ENCODE measurements at regions not wholly inside any gene's neighbourhood (a gene's known extent, or its start where the extent isn't known, plus 50 kb on each side); places are given as distances from the start of the nearest gene placed in this dataset.

- H3K4me1 ChIP-seq (ENCODE audit: control insufficient read depth, insufficient read depth, low read length) = peaks cover 9% of the 10 kb centered on the region; the same call in 1 of the 2 replicates
- no peaks in the 10 kb centered on the region for H3K27me3 ChIP-seq (ENCODE audit: control insufficient read depth, insufficient read depth, low read length)
- H3K4me3 ChIP-seq (ENCODE audit: low read depth, low read length) = no peak overlapping the region
- no peak overlapping the region for H3K27ac ChIP-seq (ENCODE audit: low read depth, low read length)
- H3K36me3 ChIP-seq (ENCODE audit: control insufficient read depth, insufficient read depth, low read length) = no peaks in the 10 kb centered on the region
- no peaks in the 10 kb centered on the region for H3K9me3 ChIP-seq (ENCODE audit: control insufficient read depth, insufficient read depth, low read length)
- no peak overlapping the region for H3K9ac ChIP-seq (ENCODE audit: low read depth, low read length)
These were observed 202.8 kb upstream of the HS6ST1 start for GRCh38 chr2:128521482-128521881.

GRCh38 chr2:128522829-128523228 is 204.2 kb upstream of the HS6ST1 start:
- H3K9ac ChIP-seq (ENCODE audit: low read depth, low read length) = no peak overlapping the region
- no peaks in the 10 kb centered on the region for H3K4me1 ChIP-seq (ENCODE audit: control insufficient read depth, insufficient read depth, low read length)
- no peak overlapping the region for H3K27ac ChIP-seq (ENCODE audit: low read depth, low read length)
- H3K27me3 ChIP-seq (ENCODE audit: control insufficient read depth, insufficient read depth, low read length) = no peaks in the 10 kb centered on the region
- no peak overlapping the region for H3K4me3 ChIP-seq (ENCODE audit: low read depth, low read length)
- H3K9me3 ChIP-seq (ENCODE audit: control insufficient read depth, insufficient read depth, low read length) = no peaks in the 10 kb centered on the region
- no peaks in the 10 kb centered on the region for H3K36me3 ChIP-seq (ENCODE audit: control insufficient read depth, insufficient read depth, low read length)

- no peak overlapping the region for H3K27ac ChIP-seq (ENCODE audit: low read depth, low read length)
- no peaks in the 10 kb centered on the region for H3K4me1 ChIP-seq (ENCODE audit: control insufficient read depth, insufficient read depth, low read length)
- no peak overlapping the region for H3K4me3 ChIP-seq (ENCODE audit: low read depth, low read length)
- no peaks in the 10 kb centered on the region for H3K9me3 ChIP-seq (ENCODE audit: control insufficient read depth, insufficient read depth, low read length)
- no peaks in the 10 kb centered on the region for H3K36me3 ChIP-seq (ENCODE audit: control insufficient read depth, insufficient read depth, low read length)
- H3K27me3 ChIP-seq (ENCODE audit: control insufficient read depth, insufficient read depth, low read length) = no peaks in the 10 kb centered on the region
- no peak overlapping the region for H3K9ac ChIP-seq (ENCODE audit: low read depth, low read length)
These were observed 204.8 kb upstream of the HS6ST1 start for GRCh38 chr2:128523457-128523856.

DNA sequence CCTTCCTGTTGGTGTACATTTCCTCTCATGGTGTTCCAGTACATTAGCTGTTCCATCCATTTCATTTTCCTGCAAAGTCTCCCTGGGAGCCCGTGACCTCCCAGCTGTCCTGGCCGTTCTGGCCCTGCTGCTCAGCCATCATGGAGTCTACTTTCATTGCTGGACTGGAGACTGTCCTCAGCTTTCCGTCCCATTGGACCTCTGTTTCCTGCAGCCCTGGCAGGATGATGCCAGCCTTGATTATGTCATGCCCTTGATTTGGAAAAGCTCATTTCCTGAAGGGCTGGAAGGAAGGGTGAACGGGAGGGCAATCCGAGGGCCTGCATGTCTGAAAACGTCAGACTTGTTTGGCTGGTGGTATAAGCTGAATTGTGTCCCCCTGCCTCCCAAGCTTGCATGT is 205.5 kb upstream of the HS6ST1 start:
- Histone ChIP-seq H3K9ac (ENCODE audit: low read depth, low read length) (no peak overlapping the region), H3K4me1 (ENCODE audit: control insufficient read depth, insufficient read depth, low read length) (no peaks in the 10 kb centered on the region), H3K27me3 (ENCODE audit: control insufficient read depth, insufficient read depth, low read length) (no peaks in the 10 kb centered on the region), H3K27ac (ENCODE audit: low read depth, low read length) (no peak overlapping the region), H3K4me3 (ENCODE audit: low read depth, low read length) (no peak overlapping the region), H3K36me3 (ENCODE audit: control insufficient read depth, insufficient read depth, low read length) (no peaks in the 10 kb centered on the region), H3K9me3 (ENCODE audit: control insufficient read depth, insufficient read depth, low read length) (no peaks in the 10 kb centered on the region)

DNA sequence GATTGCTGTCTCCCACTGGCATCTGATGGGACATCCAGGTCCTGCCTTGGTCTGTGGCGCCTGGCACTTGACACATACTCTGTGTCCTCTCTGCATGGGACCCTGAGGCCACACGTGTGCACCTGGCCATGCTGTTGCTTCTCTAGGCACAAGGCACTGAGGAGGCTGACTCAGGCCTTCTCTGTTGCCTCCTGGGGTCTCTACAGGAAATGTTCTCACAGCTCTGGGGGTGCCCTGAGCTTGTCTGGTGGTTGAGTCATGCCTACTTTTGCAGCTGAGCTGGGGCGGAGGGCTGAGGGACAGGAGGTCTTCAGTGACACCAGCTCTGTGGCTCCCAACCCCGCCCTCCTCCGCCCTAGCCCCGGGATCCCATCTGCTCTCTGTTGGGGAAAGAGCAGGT is 207.0 kb upstream of the HS6ST1 start:
- Histone ChIP-seq H3K27ac (ENCODE audit: low read depth, low read length) (no peak overlapping the region), H3K27me3 (ENCODE audit: control insufficient read depth, insufficient read depth, low read length) (no peaks in the 10 kb centered on the region), H3K4me1 (ENCODE audit: control insufficient read depth, insufficient read depth, low read length) (no peaks in the 10 kb centered on the region), H3K9ac (ENCODE audit: low read depth, low read length) (no peak overlapping the region), H3K4me3 (ENCODE audit: low read depth, low read length) (no peak overlapping the region), H3K36me3 (ENCODE audit: control insufficient read depth, insufficient read depth, low read length) (no peaks in the 10 kb centered on the region), H3K9me3 (ENCODE audit: control insufficient read depth, insufficient read depth, low read length) (no peaks in the 10 kb centered on the region)

GRCh38 chr2:128526455-128526976 is 207.8 kb upstream of the HS6ST1 start:
- Histone ChIP-seq H3K27me3 (ENCODE audit: control insufficient read depth, insufficient read depth, low read length) (no peaks in the 10 kb centered on the region), H3K27ac (ENCODE audit: low read depth, low read length) (no peak overlapping the region), H3K9me3 (ENCODE audit: control insufficient read depth, insufficient read depth, low read length) (no peaks in the 10 kb centered on the region), H3K9ac (ENCODE audit: low read depth, low read length) (no peak overlapping the region), H3K4me3 (ENCODE audit: low read depth, low read length) (no peak overlapping the region), H3K4me1 (ENCODE audit: control insufficient read depth, insufficient read depth, low read length) (no peaks in the 10 kb centered on the region), H3K36me3 (ENCODE audit: control insufficient read depth, insufficient read depth, low read length) (no peaks in the 10 kb centered on the region)

GRCh38 chr2:128528133-128528532 is 209.5 kb upstream of the HS6ST1 start:
- Histone ChIP-seq H3K4me1 (ENCODE audit: control insufficient read depth, insufficient read depth, low read length) (no peaks in the 10 kb centered on the region), H3K27ac (ENCODE audit: low read depth, low read length) (no peak overlapping the region), H3K9me3 (ENCODE audit: control insufficient read depth, insufficient read depth, low read length) (no peaks in the 10 kb centered on the region), H3K4me3 (ENCODE audit: low read depth, low read length) (no peak overlapping the region), H3K27me3 (ENCODE audit: control insufficient read depth, insufficient read depth, low read length) (no peaks in the 10 kb centered on the region), H3K36me3 (ENCODE audit: control insufficient read depth, insufficient read depth, low read length) (no peaks in the 10 kb centered on the region), H3K9ac (ENCODE audit: low read depth, low read length) (no peak overlapping the region)

DNA sequence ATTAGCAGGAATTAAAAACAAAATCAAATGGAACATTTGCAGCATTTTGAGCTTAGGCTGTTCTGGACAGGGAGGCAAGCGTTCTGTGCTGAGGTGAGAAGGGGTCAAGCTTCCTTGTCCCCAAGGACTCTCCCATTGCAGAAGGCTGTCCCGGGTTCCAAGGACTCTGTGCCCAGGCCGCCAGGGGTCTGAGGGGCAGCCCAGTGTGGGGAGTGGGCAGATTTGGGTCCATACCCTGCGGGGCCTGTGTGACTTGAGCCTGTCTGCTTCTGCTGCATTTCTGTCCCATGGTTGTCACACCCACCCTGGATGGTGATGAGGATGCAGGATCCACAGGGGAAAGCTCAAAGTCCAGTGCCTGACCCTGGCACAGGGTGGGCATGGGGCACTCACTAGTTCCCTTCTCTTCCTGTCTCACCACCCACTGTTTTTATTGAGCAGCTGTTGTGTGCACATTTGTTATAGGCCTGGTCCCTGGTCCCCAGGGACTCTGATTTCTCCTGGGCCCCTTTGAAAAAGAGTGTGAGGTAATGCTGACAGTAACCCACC is 211.4 kb upstream of the HS6ST1 start:
- Histone ChIP-seq H3K36me3 (ENCODE audit: control insufficient read depth, insufficient read depth, low read length) (no peaks in the 10 kb centered on the region), H3K4me3 (ENCODE audit: low read depth, low read length) (no peak overlapping the region), H3K4me1 (ENCODE audit: control insufficient read depth, insufficient read depth, low read length) (no peaks in the 10 kb centered on the region), H3K27ac (ENCODE audit: low read depth, low read length) (no peak overlapping the region), H3K9me3 (ENCODE audit: control insufficient read depth, insufficient read depth, low read length) (no peaks in the 10 kb centered on the region), H3K27me3 (ENCODE audit: control insufficient read depth, insufficient read depth, low read length) (no peaks in the 10 kb centered on the region), H3K9ac (ENCODE audit: low read depth, low read length) (no peak overlapping the region)

DNA sequence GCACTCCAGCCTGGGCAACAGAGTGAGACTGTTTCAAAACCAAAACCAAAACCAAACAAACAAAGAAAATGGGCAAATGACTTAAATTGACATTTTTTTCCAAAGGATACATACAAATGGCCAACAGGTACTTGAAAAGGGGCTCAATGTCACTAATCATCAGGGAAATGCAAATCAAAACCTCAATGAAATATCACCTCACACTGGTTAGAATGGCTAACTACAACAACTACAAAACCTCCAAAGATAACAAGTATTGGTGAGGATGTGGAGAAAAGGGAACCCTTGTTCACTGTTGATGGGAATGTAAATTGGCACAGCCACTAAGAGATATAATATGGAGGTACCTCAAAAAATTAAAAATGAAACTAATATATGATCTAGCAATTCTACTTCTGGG is 213.2 kb upstream of the HS6ST1 start:
- H3K4me1 ChIP-seq (ENCODE audit: control insufficient read depth, insufficient read depth, low read length) = no peaks in the 10 kb centered on the region
- no peaks in the 10 kb centered on the region for H3K36me3 ChIP-seq (ENCODE audit: control insufficient read depth, insufficient read depth, low read length)
- H3K27me3 ChIP-seq (ENCODE audit: control insufficient read depth, insufficient read depth, low read length) = no peaks in the 10 kb centered on the region
- no peaks in the 10 kb centered on the region for H3K9me3 ChIP-seq (ENCODE audit: control insufficient read depth, insufficient read depth, low read length)
- H3K9ac ChIP-seq (ENCODE audit: low read depth, low read length) = no peak overlapping the region
- no peak overlapping the region for H3K27ac ChIP-seq (ENCODE audit: low read depth, low read length)
- no peak overlapping the region for H3K4me3 ChIP-seq (ENCODE audit: low read depth, low read length)

DNA sequence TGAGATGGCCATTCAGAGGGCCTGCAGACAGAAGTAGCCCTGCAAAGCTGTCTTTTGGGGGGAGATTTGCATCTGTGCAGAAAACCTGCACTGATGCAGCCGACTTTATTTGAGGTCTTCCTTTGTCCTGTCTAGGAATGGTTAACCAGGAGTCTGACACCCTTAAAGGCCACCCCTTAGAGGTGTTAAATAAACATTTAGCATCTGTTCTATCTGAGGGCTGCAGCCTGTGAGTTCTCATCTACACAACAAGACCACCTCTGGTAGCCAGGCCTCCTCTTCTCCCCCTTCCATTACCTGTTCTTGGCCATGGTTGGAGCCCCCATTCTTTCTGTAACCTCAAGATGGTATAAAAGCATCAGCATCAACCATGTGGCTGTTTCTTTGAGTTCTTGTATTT is 214.4 kb upstream of the HS6ST1 start:
- H3K4me3 ChIP-seq (ENCODE audit: low read depth, low read length) = no peak overlapping the region
- no peaks in the 10 kb centered on the region for H3K9me3 ChIP-seq (ENCODE audit: control insufficient read depth, insufficient read depth, low read length)
- H3K4me1 ChIP-seq (ENCODE audit: control insufficient read depth, insufficient read depth, low read length) = peaks cover 11% of the 10 kb centered on the region
- no peaks in the 10 kb centered on the region for H3K27me3 ChIP-seq (ENCODE audit: control insufficient read depth, insufficient read depth, low read length)
- H3K27ac ChIP-seq (ENCODE audit: low read depth, low read length) = no peak overlapping the region
- no peak overlapping the region for H3K9ac ChIP-seq (ENCODE audit: low read depth, low read length)
- no peaks in the 10 kb centered on the region for H3K36me3 ChIP-seq (ENCODE audit: control insufficient read depth, insufficient read depth, low read length)

DNA sequence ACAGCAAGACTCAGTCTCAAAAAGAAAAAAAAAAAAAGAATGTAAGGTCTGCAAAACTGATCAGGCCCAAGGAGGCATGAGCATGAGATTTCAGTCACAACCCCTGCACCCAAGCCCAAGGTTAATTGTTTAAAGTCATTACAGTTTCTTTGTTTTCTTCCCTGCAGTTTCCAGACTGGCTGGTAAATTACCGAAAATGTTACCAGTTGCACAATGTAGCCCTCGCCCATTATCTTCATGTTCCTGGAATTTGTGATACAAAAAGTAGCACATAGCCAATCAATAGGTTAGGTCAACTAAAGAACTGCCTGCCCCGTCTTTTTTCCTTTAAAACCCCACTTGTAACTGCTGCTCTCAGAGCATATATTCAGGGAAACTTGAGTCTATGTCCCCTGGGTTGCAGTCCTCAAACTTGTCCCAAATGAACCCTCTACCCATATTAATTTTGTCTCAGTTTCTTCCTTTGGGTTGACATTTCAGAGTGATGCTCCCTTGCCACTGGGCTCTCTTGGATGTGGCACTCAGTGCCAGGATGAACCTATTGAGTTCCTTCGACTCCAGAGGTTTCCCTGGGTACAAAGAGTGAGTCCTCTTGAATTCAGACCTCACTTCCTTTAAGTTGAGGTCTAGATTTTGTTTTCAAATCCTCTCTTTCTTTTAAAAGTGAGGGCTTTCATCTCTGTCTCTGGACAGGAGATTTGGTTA is 216.2 kb upstream of the HS6ST1 start:
- H3K36me3 ChIP-seq (ENCODE audit: control insufficient read depth, insufficient read depth, low read length) = no peaks in the 10 kb centered on the region
- peaks cover 15% of the 10 kb centered on the region for H3K4me1 ChIP-seq (ENCODE audit: control insufficient read depth, insufficient read depth, low read length)
- no peaks in the 10 kb centered on the region for H3K9me3 ChIP-seq (ENCODE audit: control insufficient read depth, insufficient read depth, low read length)
- H3K9ac ChIP-seq (ENCODE audit: low read depth, low read length) = no peak overlapping the region
- no peaks in the 10 kb centered on the region for H3K27me3 ChIP-seq (ENCODE audit: control insufficient read depth, insufficient read depth, low read length)
- no peak overlapping the region for H3K27ac ChIP-seq (ENCODE audit: low read depth, low read length)
- no peak overlapping the region for H3K4me3 ChIP-seq (ENCODE audit: low read depth, low read length)
